ENCODE measurements at regions not wholly inside any gene's neighbourhood (a gene's known extent, or its start where the extent isn't known, plus 50 kb on each side); places are given as distances from the start of the nearest gene placed in this dataset.

GRCh38 chr5:112024221-112024620, 267.2 kb upstream of the NREP start:
- peaks cover 5% of the 10 kb centered on the region for H3K9me3 Mint-ChIP-seq (ENCODE audit: insufficient read depth)
- H3K36me3 Mint-ChIP-seq (ENCODE audit: low read depth), result no peaks in the 10 kb centered on the region
- ATAC-seq, result no peak
- no peaks in the 10 kb centered on the region for H3K4me1 Mint-ChIP-seq (ENCODE audit: low read depth)
- CTCF ChIA-PET, result interaction anchor here (0.6 to 1.4 kb wide), 2 partner anchors 10 to 70 kb away, joined by 3 to 4 read pairs; no protein-coding TSS in a partner anchor
- POLR2A ChIA-PET, result no interaction called here
- no peak overlapping the region for H3K4me3 Mint-ChIP-seq
- no peaks in the 10 kb centered on the region for H3K27me3 Mint-ChIP-seq (ENCODE audit: low read depth)
- H3K27ac Mint-ChIP-seq, result no peak overlapping the region
- DNase-seq, result no peak

- no peaks in the 10 kb centered on the region for H3K27me3 Mint-ChIP-seq (ENCODE audit: low read depth)
- H3K4me3 Mint-ChIP-seq, result no peak overlapping the region
- DNase-seq, result no peak
- no peak overlapping the region for H3K27ac Mint-ChIP-seq
- H3K36me3 Mint-ChIP-seq (ENCODE audit: low read depth), result no peaks in the 10 kb centered on the region
- no peaks in the 10 kb centered on the region for H3K4me1 Mint-ChIP-seq (ENCODE audit: low read depth)
- POLR2A ChIA-PET, result no interaction called here
- CTCF ChIA-PET, result interaction anchor here (0.6 to 1.4 kb wide), 2 partner anchors 9 to 71 kb away, joined by 3 to 4 read pairs; no protein-coding TSS in a partner anchor
- no peak for ATAC-seq
- peaks cover 5% of the 10 kb centered on the region for H3K9me3 Mint-ChIP-seq (ENCODE audit: insufficient read depth)
These were observed 266.8 kb upstream of the NREP start for GRCh38 chr5:112023766-112024165.

- no peak overlapping the region for H3K4me3 Mint-ChIP-seq
- ATAC-seq, result no peak
These were observed 261.9 kb upstream of the NREP start for GRCh38 chr5:112018846-112019245.

GRCh38 chr5:112016980-112017379, 260.0 kb upstream of the NREP start:
- no peak overlapping the region for H3K4me3 Mint-ChIP-seq
- ATAC-seq, result no peak
- H3K9me3 Mint-ChIP-seq (ENCODE audit: insufficient read depth), result no peaks in the 10 kb centered on the region

More at GRCh38 chr5:112018846-112019245, 261.9 kb upstream of the NREP start:
- Mint-ChIP-seq H3K9me3 (ENCODE audit: insufficient read depth) (no peaks in the 10 kb centered on the region), H3K27ac (no peak overlapping the region), H3K36me3 (ENCODE audit: low read depth) (no peaks in the 10 kb centered on the region), H3K4me1 (ENCODE audit: low read depth) (no peaks in the 10 kb centered on the region), H3K27me3 (ENCODE audit: low read depth) (peaks cover 2% of the 10 kb centered on the region)
- DNase-seq, result no peak
- CTCF ChIA-PET, result no interaction called here
- POLR2A ChIA-PET, result interaction anchor here (0.5 kb wide), 1 partner anchor 567 kb away, joined by 3 read pairs; no protein-coding TSS in a partner anchor

GRCh38 chr5:112014783-112015395, 257.9 kb upstream of the NREP start:
- DNase-seq, result no peak
- CTCF ChIA-PET, result interaction anchor here (1.9 kb wide), 1 partner anchor 9 kb away, joined by 4 read pairs; no protein-coding TSS in a partner anchor
- H3K9me3 Mint-ChIP-seq (ENCODE audit: insufficient read depth), result no peaks in the 10 kb centered on the region
- no peak overlapping the region for H3K27ac Mint-ChIP-seq
- ATAC-seq, result no peak
- H3K4me1 Mint-ChIP-seq (ENCODE audit: low read depth), result no peaks in the 10 kb centered on the region
- no peaks in the 10 kb centered on the region for H3K36me3 Mint-ChIP-seq (ENCODE audit: low read depth)
- H3K27me3 Mint-ChIP-seq (ENCODE audit: low read depth), result peaks cover 4% of the 10 kb centered on the region
- no peak overlapping the region for H3K4me3 Mint-ChIP-seq
- POLR2A ChIA-PET, result no interaction called here

More at GRCh38 chr5:112016980-112017379, 260.0 kb upstream of the NREP start:
- H3K4me1 Mint-ChIP-seq (ENCODE audit: low read depth), result no peaks in the 10 kb centered on the region
- H3K27me3 Mint-ChIP-seq (ENCODE audit: low read depth), result peaks cover 2% of the 10 kb centered on the region
- CTCF ChIA-PET, result no interaction called here
- POLR2A ChIA-PET, result no interaction called here
- no peak for DNase-seq
- no peak overlapping the region for H3K27ac Mint-ChIP-seq
- H3K36me3 Mint-ChIP-seq (ENCODE audit: low read depth), result no peaks in the 10 kb centered on the region

- peaks cover 4% of the 10 kb centered on the region for H3K27me3 Mint-ChIP-seq (ENCODE audit: low read depth)
- ChIA-PET CTCF (interaction anchor here (1.9 kb wide), 1 partner anchor 10 kb away, joined by 4 read pairs; no protein-coding TSS in a partner anchor), POLR2A (no interaction called here)
- no peaks in the 10 kb centered on the region for H3K9me3 Mint-ChIP-seq (ENCODE audit: insufficient read depth)
- no peaks in the 10 kb centered on the region for H3K36me3 Mint-ChIP-seq (ENCODE audit: low read depth)
- H3K4me3 Mint-ChIP-seq, result no peak overlapping the region
- no peak overlapping the region for H3K27ac Mint-ChIP-seq
- ATAC-seq (no peak), DNase-seq (no peak)
- no peaks in the 10 kb centered on the region for H3K4me1 Mint-ChIP-seq (ENCODE audit: low read depth)
These were observed 256.7 kb upstream of the NREP start for GRCh38 chr5:112013660-112014059.

GRCh38 chr5:112012104-112012503, 255.1 kb upstream of the NREP start:
- Mint-ChIP-seq H3K36me3 (ENCODE audit: low read depth) (no peaks in the 10 kb centered on the region), H3K27ac (no peak overlapping the region), H3K27me3 (ENCODE audit: low read depth) (peaks cover 2% of the 10 kb centered on the region), H3K9me3 (ENCODE audit: insufficient read depth) (no peaks in the 10 kb centered on the region), H3K4me3 (no peak overlapping the region), H3K4me1 (ENCODE audit: low read depth) (no peaks in the 10 kb centered on the region)
- POLR2A ChIA-PET, result no interaction called here
- ATAC-seq (no peak), DNase-seq (no peak)
- CTCF ChIA-PET, result no interaction called here

- Mint-ChIP-seq H3K36me3 (ENCODE audit: low read depth) (no peaks in the 10 kb centered on the region), H3K9me3 (ENCODE audit: insufficient read depth) (no peaks in the 10 kb centered on the region), H3K27me3 (ENCODE audit: low read depth) (peaks cover 2% of the 10 kb centered on the region), H3K4me1 (ENCODE audit: low read depth) (no peaks in the 10 kb centered on the region), H3K27ac (no peak overlapping the region), H3K4me3 (no peak overlapping the region)
- DNase-seq, result no peak
- no peak for ATAC-seq
- POLR2A ChIA-PET, result no interaction called here
- CTCF ChIA-PET, result no interaction called here
These were observed 253.5 kb upstream of the NREP start for GRCh38 chr5:112010475-112010874.

- Mint-ChIP-seq H3K27me3 (ENCODE audit: low read depth) (peaks cover under 1% of the 10 kb centered on the region), H3K4me1 (ENCODE audit: low read depth) (no peaks in the 10 kb centered on the region), H3K36me3 (ENCODE audit: low read depth) (no peaks in the 10 kb centered on the region), H3K9me3 (ENCODE audit: insufficient read depth) (no peaks in the 10 kb centered on the region), H3K27ac (no peak overlapping the region), H3K4me3 (no peak overlapping the region)
- POLR2A ChIA-PET, result no interaction called here
- DNase-seq (no peak), ATAC-seq (no peak)
- CTCF ChIA-PET, result no interaction called here
These were observed 249.7 kb upstream of the NREP start for GRCh38 chr5:112006721-112007120.

GRCh38 chr5:112005623-112005930, 248.6 kb upstream of the NREP start:
- Mint-ChIP-seq H3K4me3 (no peak overlapping the region), H3K9me3 (ENCODE audit: insufficient read depth) (no peaks in the 10 kb centered on the region), H3K36me3 (ENCODE audit: low read depth) (no peaks in the 10 kb centered on the region), H3K27ac (no peak overlapping the region), H3K4me1 (ENCODE audit: low read depth) (no peaks in the 10 kb centered on the region), H3K27me3 (ENCODE audit: low read depth) (no peaks in the 10 kb centered on the region)
- CTCF ChIA-PET, result no interaction called here
- DNase-seq (no peak), ATAC-seq (no peak)
- POLR2A ChIA-PET, result no interaction called here

- H3K4me1 Mint-ChIP-seq (ENCODE audit: low read depth), result no peaks in the 10 kb centered on the region
- H3K27me3 Mint-ChIP-seq (ENCODE audit: low read depth), result no peaks in the 10 kb centered on the region
- ATAC-seq (no peak), DNase-seq (no peak)
- H3K27ac Mint-ChIP-seq, result no peak overlapping the region
- H3K4me3 Mint-ChIP-seq, result no peak overlapping the region
- POLR2A ChIA-PET, result no interaction called here
- no peaks in the 10 kb centered on the region for H3K36me3 Mint-ChIP-seq (ENCODE audit: low read depth)
- CTCF ChIA-PET, result no interaction called here
- no peaks in the 10 kb centered on the region for H3K9me3 Mint-ChIP-seq (ENCODE audit: insufficient read depth)
These were observed 248.1 kb upstream of the NREP start for GRCh38 chr5:112004867-112005622.

- Mint-ChIP-seq H3K27me3 (ENCODE audit: low read depth) (no peaks in the 10 kb centered on the region), H3K9me3 (ENCODE audit: insufficient read depth) (no peaks in the 10 kb centered on the region), H3K4me3 (no peak overlapping the region), H3K4me1 (ENCODE audit: low read depth) (no peaks in the 10 kb centered on the region), H3K27ac (no peak overlapping the region), H3K36me3 (ENCODE audit: low read depth) (no peaks in the 10 kb centered on the region)
- ChIA-PET CTCF (no interaction called here), POLR2A (no interaction called here)
- no peak for ATAC-seq
- DNase-seq, result no peak
These were observed 245.4 kb upstream of the NREP start for GRCh38 chr5:112002376-112002775.

Data from activated CD8-positive, alpha-beta T cell treated with anti-CD3 and anti-CD28 coated beads, Interleukin-2, amount 10 ng/mL, durations not matched to agents 7 days and 5 days (primary cell).